ENCODE measurements at regions not wholly inside any gene's neighbourhood (a gene's known extent, or its start where the extent isn't known, plus 50 kb on each side); places are given as distances from the start of the nearest gene placed in this dataset.

DNA sequence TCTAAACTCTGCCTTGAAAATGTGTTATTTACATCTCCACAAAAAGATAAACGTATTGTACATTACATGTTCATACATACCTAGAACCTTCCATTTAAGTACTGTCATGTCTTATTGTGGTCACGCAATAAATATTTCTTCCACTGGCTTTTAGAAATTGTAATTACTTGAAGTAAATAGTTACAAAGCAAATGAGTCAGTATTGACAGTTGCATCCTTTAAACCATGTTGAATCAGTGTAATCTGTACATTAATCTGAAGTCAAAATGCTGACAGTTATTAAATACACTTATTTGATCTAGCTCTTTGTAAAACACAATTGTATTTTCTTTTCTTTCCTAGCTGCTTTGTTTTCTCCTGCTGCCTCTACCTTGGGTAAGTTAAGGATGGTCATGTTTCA, 446.7 kb downstream of the EPHA5 start:
- TF ChIP-seq RAD21 (IDR thresholded peaks at IDR 0.05; ENCODE audit: low read depth) (no peak), YY1 (IDR thresholded peaks at IDR 0.05; ENCODE audit: low read depth) (no peak)
